ENCODE measurements at regions not wholly inside any gene's neighbourhood (a gene's known extent, or its start where the extent isn't known, plus 50 kb on each side); places are given as distances from the start of the nearest gene placed in this dataset.

DNA sequence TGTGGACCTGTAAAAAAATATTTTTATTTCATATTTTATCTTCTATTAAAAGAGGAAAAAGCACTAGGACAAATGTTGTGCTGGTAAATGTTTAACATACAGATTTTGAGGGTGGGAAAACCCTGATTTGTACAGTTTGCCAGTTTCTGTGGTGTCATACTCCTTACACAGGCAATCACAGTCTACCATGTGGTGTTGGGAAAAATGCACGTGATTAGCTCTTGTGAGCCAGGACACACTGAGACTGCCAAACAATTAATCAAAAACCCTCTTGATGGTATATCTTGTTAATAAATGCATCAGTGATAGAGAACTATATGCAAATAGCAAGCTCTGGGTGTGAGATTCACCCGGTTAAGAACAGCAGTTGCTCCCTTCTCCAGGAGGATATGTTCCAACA is 136.5 kb upstream of the ZC3H11B start:
- ATAC-seq, result no peak
- H3K4me1 ChIP-seq, result no peaks in the 10 kb centered on the region
- TF ChIP-seq CTCF (IDR thresholded peaks at IDR 0.05), result no peak
- no peaks in the 10 kb centered on the region for H3K27me3 ChIP-seq
- H3K27ac ChIP-seq, result no peak overlapping the region
- WGBS, 2 donors (ENCODE audit: low coverage in 1 of 2), result 41 to 57% methylated on average over 1 to 2 of the region's 2 CpGs
- no peak overlapping the region for H3K4me3 ChIP-seq
- H3K36me3 ChIP-seq, result no peaks in the 10 kb centered on the region
- no peaks in the 10 kb centered on the region for H3K9me3 ChIP-seq

GRCh38 chr1:219746141-219746540 is 133.2 kb upstream of the ZC3H11B start:
- Histone ChIP-seq H3K4me3 (no peak overlapping the region), H3K4me1 (no peaks in the 10 kb centered on the region), H3K27me3 (no peaks in the 10 kb centered on the region), H3K27ac (no peak overlapping the region), H3K36me3 (no peaks in the 10 kb centered on the region), H3K9me3 (no peaks in the 10 kb centered on the region)
- WGBS, 2 donors (ENCODE audit: low coverage in 1 of 2), result 96 to 100% methylated on average over 2 of the region's 2 CpGs
- TF ChIP-seq CTCF (IDR thresholded peaks at IDR 0.05), result no peak
- ATAC-seq, result no peak

GRCh38 chr1:219744652-219745469 is 132.0 kb upstream of the ZC3H11B start:
- Histone ChIP-seq H3K4me1 (no peaks in the 10 kb centered on the region), H3K4me3 (no peak overlapping the region), H3K27me3 (no peaks in the 10 kb centered on the region), H3K27ac (no peak overlapping the region), H3K36me3 (no peaks in the 10 kb centered on the region), H3K9me3 (no peaks in the 10 kb centered on the region)
- no peak for TF ChIP-seq POLR2A (IDR thresholded peaks at IDR 0.05)
- 52 to 60% methylated on average over 1 to 3 of the region's 3 CpGs for WGBS, 2 donors (ENCODE audit: low coverage in 1 of 2)
- no peak for ATAC-seq

- Histone ChIP-seq H3K27me3 (no peaks in the 10 kb centered on the region), H3K4me3 (no peak overlapping the region), H3K9me3 (no peaks in the 10 kb centered on the region), H3K36me3 (no peaks in the 10 kb centered on the region), H3K4me1 (no peaks in the 10 kb centered on the region), H3K27ac (no peak overlapping the region)
- no peak for TF ChIP-seq EP300 (IDR thresholded peaks at IDR 0.05)
- no peak for TF ChIP-seq CTCF (IDR thresholded peaks at IDR 0.05)
- no peak for TF ChIP-seq POLR2A (IDR thresholded peaks at IDR 0.05)
- no peak for TF ChIP-seq POLR2AphosphoS5 (IDR thresholded peaks at IDR 0.05)
- WGBS, 2 donors (ENCODE audit: low coverage in 1 of 2), result 49 to 74% methylated on average over 3 of the region's 4 CpGs
- no peak for ATAC-seq
These were observed 128.4 kb upstream of the ZC3H11B start for GRCh38 chr1:219741011-219741970.

DNA sequence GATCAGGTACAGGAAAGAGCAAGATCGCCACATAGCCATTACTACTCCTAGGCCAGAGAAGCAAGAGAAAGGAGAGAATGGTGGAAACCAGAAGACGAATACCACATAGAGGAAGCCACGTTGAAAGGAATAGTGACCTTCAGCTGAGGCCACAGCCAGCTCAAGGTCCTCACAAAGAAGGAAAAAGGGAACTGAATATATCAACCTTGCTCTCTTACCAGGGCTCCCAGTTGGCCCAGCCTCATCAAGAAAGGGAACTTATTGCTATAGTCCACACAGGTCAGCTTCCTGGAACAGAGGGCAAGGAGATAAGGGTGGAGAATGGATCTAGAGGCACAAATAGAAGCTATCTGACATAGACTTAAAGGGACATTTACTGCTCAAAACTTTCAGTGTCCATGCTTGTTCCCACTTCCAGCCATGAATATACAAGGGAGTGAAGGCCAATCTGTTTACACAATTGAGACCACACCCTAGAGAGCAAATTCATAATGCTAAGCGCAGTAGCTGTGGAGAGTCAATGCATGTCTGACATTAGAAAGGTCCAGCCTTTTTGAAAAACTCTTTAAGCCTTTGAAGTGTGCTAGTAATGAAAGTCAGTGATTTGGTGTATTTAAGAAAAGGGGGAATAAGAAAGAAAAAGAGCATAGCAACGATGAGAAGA is 120.7 kb upstream of the ZC3H11B start:
- peaks cover 0 to 5% (median 0%) of the 10 kb centered on the region in 3 donors for H3K9me3 ChIP-seq
- no peaks in the 10 kb centered on the region for H3K4me1 ChIP-seq
- no peaks in the 10 kb centered on the region for H3K36me3 ChIP-seq
- H3K4me3 ChIP-seq, result no peak overlapping the region
- no peak overlapping the region for H3K27ac ChIP-seq
- no peaks in the 10 kb centered on the region for H3K27me3 ChIP-seq
- TF ChIP-seq POLR2AphosphoS5 (IDR thresholded peaks at IDR 0.05) (no peak), EP300 (IDR thresholded peaks at IDR 0.05) (no peak), POLR2A (IDR thresholded peaks at IDR 0.05) (no peak), CTCF (IDR thresholded peaks at IDR 0.05) (no peak)
- no peak for ATAC-seq
- 63 to 70% methylated on average over 4 of the region's 5 CpGs for WGBS, 2 donors (ENCODE audit: low coverage in 1 of 2)

All from gastroesophageal sphincter (tissue), 4 donors.